M059J (cell line): ENCODE measurements at regions not wholly inside any gene's neighbourhood (a gene's known extent, or its start where the extent isn't known, plus 50 kb on each side); places are given as distances from the start of the nearest gene placed in this dataset.

Experiments used
- DNase-seq: peaks from one replicate; pipeline ENCODE4 v3.0.0-alpha.2; 2012; ENCODE audit warnings: low read depth

- DNase-seq = no peak
Measured at GRCh38 chr2:7289697-7290096, 372.5 kb downstream of the RNF144A start.

GRCh38 chr2:7292154-7292691, 375.0 kb downstream of the RNF144A start:
- DNase-seq = no peak

- DNase-seq = no peak
Measured at GRCh38 chr2:7309582-7309981, 392.4 kb downstream of the RNF144A start.

- no peak for DNase-seq
Measured at GRCh38 chr2:7324706-7325105, 407.5 kb downstream of the RNF144A start.

DNA sequence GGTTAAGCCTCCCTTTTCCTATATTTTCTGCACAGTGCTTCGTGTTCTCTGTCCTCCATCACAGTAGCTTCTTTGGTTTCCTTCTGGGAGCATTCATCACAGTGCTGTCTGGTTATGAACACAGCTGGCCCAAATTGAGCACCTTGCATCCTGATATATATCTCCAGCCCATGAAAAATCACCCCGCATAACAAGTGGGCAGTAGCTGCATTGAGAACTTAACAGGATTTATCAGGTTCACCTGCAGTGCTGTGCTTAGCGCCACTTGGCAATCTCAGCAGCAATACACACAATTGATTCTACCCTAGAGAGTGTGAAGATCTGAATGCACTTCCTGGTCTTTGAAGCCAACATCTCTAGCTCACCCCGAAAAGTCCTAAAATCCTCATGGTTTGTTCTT, 408.0 kb downstream of the RNF144A start:
- DNase-seq = no peak

DNA sequence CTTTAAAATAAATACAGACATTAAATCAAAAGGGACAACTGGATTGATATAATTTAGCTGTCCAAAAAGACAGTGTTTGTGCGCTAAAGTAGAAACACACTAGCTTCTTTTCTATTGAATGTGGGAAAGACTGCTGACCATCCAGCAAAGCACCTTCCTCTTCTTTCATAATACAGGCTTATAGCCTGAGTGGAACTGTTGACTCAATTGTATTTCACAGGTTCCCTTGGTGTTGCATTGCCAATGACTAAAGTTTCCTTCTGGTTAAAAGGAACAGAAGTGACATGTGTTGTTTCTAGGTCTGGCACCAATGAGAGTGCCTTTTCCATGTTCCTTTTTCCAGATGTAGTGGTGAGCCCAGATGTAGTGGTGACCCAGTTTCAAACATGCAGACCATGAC, 412.3 kb downstream of the RNF144A start:
- no peak for DNase-seq

DNA sequence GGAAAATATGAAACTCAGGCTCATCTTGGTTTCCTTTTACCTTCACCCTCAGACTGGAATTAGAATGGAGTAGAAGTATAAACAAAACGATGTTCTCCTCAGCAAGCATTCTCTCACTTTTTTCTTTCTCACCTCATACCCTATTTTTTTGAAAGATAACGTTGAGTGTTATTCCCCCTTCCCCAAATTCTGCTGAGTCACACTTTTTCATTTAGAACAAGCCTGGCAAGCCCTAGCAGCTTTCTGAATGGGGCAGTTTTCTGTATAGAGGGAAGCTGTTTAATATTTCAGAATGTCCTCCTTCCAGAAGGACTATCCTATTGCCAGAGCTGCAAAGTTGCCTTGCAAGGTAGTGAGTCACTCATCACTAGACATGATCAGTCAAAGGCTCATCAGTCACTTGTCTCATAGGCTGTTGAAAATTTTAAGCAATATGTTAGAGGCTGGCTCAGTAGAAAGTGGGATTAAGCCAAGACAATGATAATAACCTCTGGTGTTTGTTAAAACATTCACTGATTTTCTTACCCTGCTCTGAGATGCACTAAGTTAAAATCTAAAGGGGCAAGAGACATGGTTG, 416.1 kb downstream of the RNF144A start:
- no peak for DNase-seq

- DNase-seq = no peak
Measured at GRCh38 chr2:7333960-7334493, 416.8 kb downstream of the RNF144A start.

- DNase-seq = no peak
Measured at GRCh38 chr2:7338961-7339360, 421.7 kb downstream of the RNF144A start.

DNA sequence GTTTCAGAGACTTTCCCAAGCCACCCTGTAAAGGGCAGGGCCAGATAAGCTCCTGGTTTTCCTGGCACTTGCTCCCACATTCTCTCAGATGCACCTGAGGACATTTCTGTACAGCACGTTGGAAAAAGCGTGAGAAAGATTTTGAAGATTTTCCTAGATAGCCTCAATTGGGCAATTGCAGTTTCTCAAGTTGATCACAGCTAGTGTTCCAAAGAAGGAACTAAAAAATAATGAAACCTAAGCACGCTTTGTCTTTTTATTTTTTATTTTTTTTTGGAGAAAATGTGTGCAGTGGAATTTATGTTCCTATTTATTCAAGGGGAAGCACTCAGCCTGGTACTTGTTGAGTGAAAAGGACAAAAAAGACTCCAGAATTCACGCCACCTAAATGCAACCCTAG, 429.1 kb downstream of the RNF144A start:
- DNase-seq = no peak

- no peak for DNase-seq
Measured at GRCh38 chr2:7348761-7349160, 431.5 kb downstream of the RNF144A start.

- no peak for DNase-seq
Measured at GRCh38 chr2:7352191-7352590, 435.0 kb downstream of the RNF144A start.

GRCh38 chr2:7353571-7353970, 436.4 kb downstream of the RNF144A start:
- no peak for DNase-seq

GRCh38 chr2:7355781-7356180, 438.6 kb downstream of the RNF144A start:
- DNase-seq = no peak

DNA sequence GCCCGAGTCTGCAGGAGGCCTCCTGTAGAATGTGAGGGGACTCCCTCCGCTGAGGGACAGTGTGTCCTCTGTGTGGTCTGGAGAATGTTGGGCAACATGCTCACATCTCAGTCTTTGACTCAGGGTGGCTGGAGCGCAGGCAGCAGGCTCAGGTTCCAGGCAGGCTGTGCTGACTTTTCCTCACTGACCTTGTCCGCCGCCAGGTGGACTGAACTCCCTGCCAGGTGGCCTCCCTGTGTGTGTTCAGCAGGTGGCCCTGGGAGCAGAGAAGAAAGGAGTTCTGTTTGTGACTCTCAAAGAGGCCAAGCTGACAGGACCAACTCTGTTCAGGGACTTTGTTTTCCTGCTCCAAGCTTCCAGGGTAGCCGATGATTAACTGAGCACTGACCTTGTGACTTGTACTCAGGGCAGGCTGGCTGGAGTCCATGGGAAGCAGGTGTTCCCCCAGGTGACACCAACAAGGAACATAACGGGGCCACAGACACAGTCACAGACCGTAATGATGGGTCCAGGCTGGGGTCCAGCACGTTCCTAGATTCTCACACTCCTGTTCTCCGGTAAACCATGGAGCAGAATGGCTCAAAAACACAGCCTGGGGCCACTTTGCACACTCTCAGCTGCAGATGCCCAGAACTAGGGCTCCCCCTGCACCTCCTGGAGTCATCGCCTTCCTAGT, 439.8 kb downstream of the RNF144A start:
- DNase-seq = no peak

DNA sequence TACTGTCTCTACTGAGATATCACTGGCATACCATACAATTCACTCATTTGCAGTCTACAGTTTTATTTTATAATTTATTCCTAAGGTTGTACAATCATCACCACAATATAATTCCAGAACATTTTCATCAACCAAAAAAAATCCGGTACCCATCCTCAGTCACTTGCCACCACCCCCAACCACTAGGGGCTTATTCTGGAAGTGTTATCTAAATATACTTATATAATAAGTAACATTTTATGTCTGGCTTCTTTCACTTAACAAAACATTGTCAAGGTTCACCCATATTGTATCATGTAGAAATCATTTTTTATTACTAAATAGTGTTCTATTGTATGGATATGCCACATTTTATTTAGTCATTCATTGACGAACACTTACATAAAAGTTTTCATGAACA, 440.8 kb downstream of the RNF144A start:
- no peak for DNase-seq

GRCh38 chr2:7358865-7359447, 441.7 kb downstream of the RNF144A start:
- DNase-seq = no peak

DNA sequence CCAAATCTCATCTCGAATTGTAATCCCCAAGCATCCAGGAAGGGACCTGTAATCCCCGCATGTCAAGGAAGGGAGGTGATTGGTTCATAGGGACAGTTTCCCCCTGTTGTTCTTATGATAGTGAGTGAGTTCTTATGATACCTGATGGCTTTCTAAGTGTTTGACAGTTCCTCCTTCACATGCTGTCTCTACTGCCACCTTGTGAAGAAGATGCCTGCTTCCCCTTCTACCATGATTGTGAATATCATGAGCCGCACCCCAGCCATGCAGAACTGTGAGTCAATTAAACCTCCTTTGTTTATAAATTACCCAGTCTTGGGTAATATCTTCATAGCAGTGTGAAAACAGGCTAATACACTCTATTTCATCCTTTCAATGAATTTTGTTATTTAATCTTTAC, 446.7 kb downstream of the RNF144A start:
- DNase-seq = no peak

GRCh38 chr2:7368211-7368610, 451.0 kb downstream of the RNF144A start:
- DNase-seq = no peak

- no peak for DNase-seq
Measured at GRCh38 chr2:7373156-7373555, 455.9 kb downstream of the RNF144A start.

DNA sequence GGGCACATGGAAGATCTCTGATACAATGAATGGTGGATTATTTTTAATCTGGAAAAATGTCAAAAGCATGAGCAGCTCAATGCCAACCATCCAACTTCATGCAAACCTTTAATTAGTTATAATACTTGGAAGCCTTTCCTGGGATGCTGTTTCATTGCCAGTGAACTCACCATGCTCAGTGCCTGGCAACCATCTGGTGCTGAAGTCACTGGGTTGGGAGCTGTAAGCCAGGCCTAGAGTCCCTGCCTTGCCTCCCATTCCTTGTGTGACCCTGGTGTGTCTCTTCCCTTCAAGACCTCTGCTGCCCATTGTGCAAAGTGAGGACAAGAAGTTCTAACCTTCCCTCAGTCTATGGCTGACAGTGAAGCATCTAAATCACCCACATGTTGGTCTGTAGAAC, 458.7 kb downstream of the RNF144A start:
- no peak for DNase-seq

DNA sequence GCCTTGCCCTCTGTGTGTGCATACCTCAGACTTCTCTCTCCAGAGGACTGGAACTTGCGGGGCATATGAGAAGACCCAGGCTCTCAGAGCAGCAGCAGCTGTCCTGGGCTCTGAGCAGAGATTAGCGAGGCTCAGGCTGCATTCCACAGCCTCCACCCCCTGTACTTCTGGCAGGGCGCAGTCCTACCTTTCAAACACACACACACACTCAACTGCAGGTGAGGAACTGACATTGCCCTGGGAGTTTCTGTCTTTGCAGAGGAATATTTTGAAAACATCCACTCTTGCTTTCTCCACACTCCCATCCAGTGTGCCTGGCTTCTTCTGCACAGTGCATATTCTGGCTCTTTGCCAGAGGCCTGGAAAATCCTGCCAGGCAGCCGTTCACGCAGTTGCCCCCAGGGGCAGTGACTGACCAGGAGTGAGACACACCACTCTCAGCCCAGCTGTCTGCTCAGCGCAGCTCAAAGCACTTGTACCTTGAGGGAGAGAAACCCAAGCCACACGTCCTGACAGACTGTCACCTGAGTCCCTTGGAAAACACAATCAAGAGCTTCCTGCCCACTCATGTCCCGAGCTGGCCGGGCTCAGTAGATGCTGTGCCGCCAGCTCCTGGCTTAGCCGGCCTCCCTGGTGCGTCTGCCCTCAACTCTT, 460.8 kb downstream of the RNF144A start:
- DNase-seq = no peak

- DNase-seq = no peak
Measured at GRCh38 chr2:7378591-7378990, 461.4 kb downstream of the RNF144A start.
